Loucy (cell line): ENCODE measurements at regions not wholly inside any gene's neighbourhood (a gene's known extent, or its start where the extent isn't known, plus 50 kb on each side); places are given as distances from the start of the nearest gene placed in this dataset.

Source experiments
- H2AFZ ChIP-seq: fragments of 200-600 bp; sonication (generic); 2 replicates; pipeline ENCODE4 v1.6.0; 2016; ENCODE audit warnings: antibody characterized with exemption, mild to moderate bottlenecking, low read length, moderate library complexity
- H3F3A ChIP-seq: fragments of 200-600 bp; 2 replicates; pipeline ENCODE4 v1.6.0; 2016; ENCODE audit warnings: antibody characterized with exemption, low read depth, mild to moderate bottlenecking
- H3K27me3 ChIP-seq: fragments of 200-600 bp; sonication (generic); 2 replicates; pipeline ENCODE4 v1.6.1; 2014; ENCODE audit warnings: low read length, mild to moderate bottlenecking; ENCODE audit not compliant: insufficient read depth, poor library complexity, severe bottlenecking
- H3K36me3 ChIP-seq: fragments of 200-600 bp; sonication (generic); 2 replicates; pipeline ENCODE4 v1.6.1; 2016; ENCODE audit warnings: low read length; ENCODE audit not compliant: insufficient read depth
- H3K4me1 ChIP-seq: fragments of 200-600 bp; sonication (generic); 2 replicates; pipeline ENCODE4 v1.5.1; 2014; ENCODE audit warnings: low read length, mild to moderate bottlenecking; ENCODE audit not compliant: insufficient read depth, poor library complexity, severe bottlenecking
- H3K4me2 ChIP-seq: fragments of 200-600 bp; sonication (generic); 2 replicates; pipeline ENCODE4 v1.6.0; 2014; ENCODE audit warnings: antibody characterized with exemption, low read length, low read depth, mild to moderate bottlenecking; ENCODE audit not compliant: poor library complexity, severe bottlenecking
- H3K4me3 ChIP-seq: fragments of 200-600 bp; sonication (generic); 2 replicates; pipeline ENCODE4 v1.5.1; 2014; ENCODE audit warnings: low read length, mild to moderate bottlenecking, mixed read lengths; ENCODE audit not compliant: poor library complexity, severe bottlenecking
- H3K79me2 ChIP-seq: fragments of 200-600 bp; sonication (generic); 2 replicates; pipeline ENCODE4 v1.6.1; 2014; ENCODE audit warnings: low read length; ENCODE audit not compliant: insufficient read depth
- H3K9ac ChIP-seq: fragments of 200-600 bp; sonication (generic); 2 replicates; pipeline ENCODE4 v1.6.0; 2014; ENCODE audit warnings: mild to moderate bottlenecking, low read depth, low read length, moderate library complexity; ENCODE audit not compliant: poor library complexity, severe bottlenecking
- H3K9me2 ChIP-seq: fragments of 200-600 bp; sonication (generic); replicated peaks from 2 replicates; pipeline ENCODE4 v1.6.1; 2016; ENCODE audit warnings: low read depth, low read length, mixed read lengths
- H3K9me3 ChIP-seq: fragments of 200-600 bp; sonication (generic); 2 replicates; pipeline ENCODE4 v1.6.1; 2014; ENCODE audit warnings: mild to moderate bottlenecking, antibody characterized with exemption, low read length, low read depth; ENCODE audit not compliant: insufficient read depth
- H4K20me1 ChIP-seq: fragments of 200-600 bp; sonication (generic); 2 replicates; pipeline ENCODE4 v1.6.0; 2014; ENCODE audit warnings: antibody characterized with exemption, low read length, mild to moderate bottlenecking; ENCODE audit not compliant: insufficient read depth, poor library complexity, severe bottlenecking
- CTCF ChIP-seq: fragments of 200-600 bp; sonication (generic); conservative IDR thresholded peaks from 2 replicates; pipeline ENCODE4 v1.5.1; 2014; ENCODE audit warnings: mild to moderate bottlenecking, antibody characterized with exemption, low read length
- EZH2phosphoT487 ChIP-seq: fragments of 200-600 bp; IDR thresholded peaks from 2 replicates; pipeline ENCODE4 v1.6.1; 2018; ENCODE audit warnings: antibody characterized with exemption, mild to moderate bottlenecking, moderate library complexity, borderline replicate concordance

GRCh38 chr12:114287821-114288525 is 118.0 kb downstream of the TBX5 start:
- H3K27me3 ChIP-seq, result no peaks in the 10 kb centered on the region
- no peaks in the 10 kb centered on the region for H3F3A ChIP-seq

GRCh38 chr12:114286145-114286544 is 119.8 kb downstream of the TBX5 start:
- no peaks in the 10 kb centered on the region for H3K4me1 ChIP-seq
- H3K9ac ChIP-seq, result no peak overlapping the region
- H3K79me2 ChIP-seq, result no peaks in the 10 kb centered on the region
- TF ChIP-seq CTCF, result no peak
- no peak for TF ChIP-seq EZH2phosphoT487
- H3K36me3 ChIP-seq, result no peaks in the 10 kb centered on the region
- no peak overlapping the region for H2AFZ ChIP-seq
- no peak overlapping the region for H3K4me2 ChIP-seq
- no peaks in the 10 kb centered on the region for H3K9me2 ChIP-seq
- H3K9me3 ChIP-seq, result no peaks in the 10 kb centered on the region
- H4K20me1 ChIP-seq, result no peaks in the 10 kb centered on the region
- no peaks in the 10 kb centered on the region for H3F3A ChIP-seq
- H3K27me3 ChIP-seq, result no peaks in the 10 kb centered on the region
- H3K4me3 ChIP-seq, result no peak overlapping the region

More at GRCh38 chr12:114287821-114288525, 118.0 kb downstream of the TBX5 start:
- Histone ChIP-seq H3K4me2 (no peak overlapping the region), H3K36me3 (no peaks in the 10 kb centered on the region), H3K9me3 (no peaks in the 10 kb centered on the region), H3K79me2 (no peaks in the 10 kb centered on the region), H2AFZ (no peak overlapping the region), H3K4me1 (no peaks in the 10 kb centered on the region), H3K4me3 (no peak overlapping the region), H4K20me1 (no peaks in the 10 kb centered on the region), H3K9ac (no peak overlapping the region), H3K9me2 (no peaks in the 10 kb centered on the region)
- no peak for TF ChIP-seq CTCF
- TF ChIP-seq EZH2phosphoT487, result no peak

- H3K4me1 ChIP-seq, result no peaks in the 10 kb centered on the region
- no peaks in the 10 kb centered on the region for H3K36me3 ChIP-seq
- H3K4me2 ChIP-seq, result no peak overlapping the region
- no peaks in the 10 kb centered on the region for H3K27me3 ChIP-seq
- H3K9me3 ChIP-seq, result no peaks in the 10 kb centered on the region
- no peaks in the 10 kb centered on the region for H4K20me1 ChIP-seq
- TF ChIP-seq EZH2phosphoT487, result no peak
- TF ChIP-seq CTCF, result no peak
- no peaks in the 10 kb centered on the region for H3K79me2 ChIP-seq
- H3K9me2 ChIP-seq, result no peaks in the 10 kb centered on the region
- H3K4me3 ChIP-seq, result no peak overlapping the region
- no peak overlapping the region for H2AFZ ChIP-seq
- no peak overlapping the region for H3K9ac ChIP-seq
- H3F3A ChIP-seq, result no peaks in the 10 kb centered on the region
Measured at GRCh38 chr12:114285554-114285953, 120.4 kb downstream of the TBX5 start.
